Breast epithelium (tissue), 4 donors: ENCODE measurements at regions not wholly inside any gene's neighbourhood (a gene's known extent, or its start where the extent isn't known, plus 50 kb on each side); places are given as distances from the start of the nearest gene placed in this dataset.
A peak's percentile ranks its signal among the peaks of the same experiment; 100 is the strongest.
"Not testable (repeated sequence)": the region's sequence is repeated elsewhere in the genome, so short reads cannot be mapped to it uniquely, and the experiment has no call there.

Experiments used
- DNase-seq, 2 donors: peaks; one replicate each; pipeline ENCODE4 v3.0.0-alpha.2; 2019; ENCODE audit warnings: low spot score in 2 of 2
- H3K27ac ChIP-seq, 2 donors: fragments of 200-600 bp; sonication (generic) in 1 of 2; one replicate each; pipeline ENCODE4 v1.5.1; 2016 to 2019; ENCODE audit warnings: mild to moderate bottlenecking in 1 of 2
- H3K27me3 ChIP-seq, 2 donors: fragments of 200-600 bp; sonication (generic) in 1 of 2; one replicate each; pipeline versions ENCODE4 v1.5.1 to v1.6.0; 2017 to 2019; ENCODE audit warnings: control low read depth in 1 of 2, mild to moderate bottlenecking in 1 of 2
- H3K36me3 ChIP-seq: fragments of 200-600 bp; one replicate; pipeline ENCODE4 v1.5.1; 2019
- H3K4me1 ChIP-seq, 2 donors: fragments of 200-600 bp; sonication (generic); one replicate each; pipeline ENCODE4 v1.5.1; 2016 to 2019; ENCODE audit warnings: control low read depth in 1 of 2
- H3K4me3 ChIP-seq, 3 donors: fragments of 200-600 bp; sonication (generic); 1 replicate in 2 of 3; 2 replicates in 1 of 3; pipeline ENCODE4 v1.5.1; 2016 to 2019; ENCODE audit warnings: mild to moderate bottlenecking in 3 of 3, moderate library complexity in 2 of 3
- H3K9me3 ChIP-seq, 2 donors: fragments of 200-600 bp; sonication (generic) in 1 of 2; one replicate each; pipeline ENCODE4 v1.5.1; 2016 to 2019; ENCODE audit warnings: control low read depth in 1 of 2
- POLR2A ChIP-seq: fragments of 450-650 bp; IDR thresholded peaks from one replicate; pipeline ENCODE4 v1.6.1; 2016; ENCODE audit warnings: antibody characterized with exemption, mild to moderate bottlenecking, moderate library complexity
- POLR2AphosphoS5 ChIP-seq, 3 donors: sonication (generic); formaldehyde crosslinking; IDR thresholded peaks; one replicate each; pipeline ENCODE4 v1.6.1; 2017; ENCODE audit warnings: antibody characterized with exemption in 3 of 3
- intact Hi-C: fragments of 100-400 bp; cut with DNase I; formaldehyde crosslinking; loops from one replicate; pipeline ENCODE4 v1.15.1; 2023; ENCODE audit warnings: low total_unique reads
- TF ChIP-seq, protein P1 (sequence below), 3 donors: fragments of 450-650 bp; IDR thresholded peaks; one replicate each; pipeline ENCODE4 v1.5.1; 2016 to 2017; ENCODE audit warnings: antibody characterized with exemption in 3 of 3, mild to moderate bottlenecking in 3 of 3, moderate library complexity in 3 of 3

DNA sequence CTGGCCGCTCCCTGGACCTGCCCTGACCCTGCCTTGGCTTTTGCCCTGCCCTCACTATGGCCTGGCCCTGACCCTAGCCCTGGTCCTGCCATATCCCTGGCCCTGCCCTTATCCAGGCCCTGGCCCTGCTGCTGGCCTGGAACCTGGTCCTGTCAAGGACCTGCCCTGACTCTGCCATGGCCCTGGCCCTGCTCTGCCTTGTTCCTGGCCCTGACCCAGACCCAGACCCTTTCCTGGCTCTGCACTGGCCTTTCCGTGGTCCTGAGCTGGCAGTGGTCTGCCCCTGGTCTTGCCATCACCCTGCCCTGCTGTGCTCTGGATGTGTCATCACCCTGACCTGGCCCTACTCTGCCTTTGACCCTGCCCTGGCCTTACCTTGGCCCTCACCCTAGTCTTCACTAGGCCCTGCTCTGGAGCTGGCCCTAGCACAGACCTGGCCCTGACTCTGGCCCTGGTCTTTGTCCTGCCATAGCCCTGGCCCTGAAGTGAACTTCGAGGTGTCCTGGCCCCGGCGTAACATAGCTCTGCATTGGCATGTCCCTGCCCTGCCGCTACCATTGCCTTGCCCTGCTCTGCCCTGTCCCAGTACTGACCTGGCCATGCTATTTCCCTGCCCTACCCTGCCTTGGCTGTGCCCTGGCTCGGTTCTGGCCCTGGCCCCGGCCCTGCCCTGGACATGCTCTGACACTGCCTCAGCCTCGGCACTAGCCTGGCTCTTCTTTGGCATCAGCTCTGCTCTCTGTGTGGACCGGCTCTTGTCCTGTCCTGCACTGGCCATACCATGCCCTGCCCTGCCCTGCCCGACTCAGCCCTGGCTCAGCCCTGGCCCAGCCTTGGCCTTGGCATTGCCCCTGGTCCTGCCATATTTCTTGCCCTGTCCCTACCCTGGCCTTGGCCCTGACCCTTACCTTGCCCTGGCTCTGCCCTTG, 239.2 kb downstream of the GOLGA6L6 start:
- H3K4me1 ChIP-seq, intact Hi-C loops, H3K27me3 ChIP-seq, H3K4me3 ChIP-seq, H3K36me3 ChIP-seq, H3K27ac ChIP-seq: not testable (repeated sequence)
- DNase-seq = peak in 1 of 2 donors; percentile 13
- H3K9me3 ChIP-seq = peaks cover 6 to 17% of the 10 kb centered on the region in 2 donors

DNA sequence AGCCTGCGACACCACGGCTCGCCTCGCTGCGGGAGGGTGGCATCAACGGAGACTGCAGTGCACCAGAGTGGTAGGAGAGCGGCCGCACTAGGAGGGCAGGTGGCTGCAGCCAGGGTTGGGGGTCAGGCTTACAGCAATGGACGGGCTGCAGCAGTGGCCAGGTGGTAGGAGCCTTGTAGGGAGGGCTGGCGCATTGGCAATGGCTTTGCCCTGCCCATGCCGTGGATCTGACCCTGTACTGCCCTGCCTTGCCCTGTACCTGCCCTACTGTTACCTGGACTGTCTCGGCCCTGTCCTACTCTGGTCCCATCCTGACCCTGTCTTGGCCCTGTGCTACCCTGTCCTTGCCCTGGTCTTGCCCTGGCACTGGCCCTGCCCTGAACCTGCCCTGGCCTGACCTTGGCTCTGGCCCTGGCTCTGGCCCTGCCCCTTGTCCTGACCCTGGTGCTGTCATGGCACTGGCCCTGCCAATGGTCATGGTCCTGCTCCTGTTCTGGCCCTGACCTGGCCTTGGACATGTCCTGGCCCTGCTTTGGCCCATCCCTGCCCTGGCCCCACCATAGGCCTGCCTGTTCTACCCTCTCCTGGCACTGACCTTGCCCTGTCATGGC, 240.0 kb downstream of the GOLGA6L6 start:
- H3K4me3 ChIP-seq, H3K36me3 ChIP-seq, H3K27me3 ChIP-seq, H3K27ac ChIP-seq, intact Hi-C loops, H3K4me1 ChIP-seq: not testable (repeated sequence)
- DNase-seq = peak in 1 of 2 donors; percentile 17
- peaks cover 6 to 17% of the 10 kb centered on the region in 2 donors for H3K9me3 ChIP-seq

DNA sequence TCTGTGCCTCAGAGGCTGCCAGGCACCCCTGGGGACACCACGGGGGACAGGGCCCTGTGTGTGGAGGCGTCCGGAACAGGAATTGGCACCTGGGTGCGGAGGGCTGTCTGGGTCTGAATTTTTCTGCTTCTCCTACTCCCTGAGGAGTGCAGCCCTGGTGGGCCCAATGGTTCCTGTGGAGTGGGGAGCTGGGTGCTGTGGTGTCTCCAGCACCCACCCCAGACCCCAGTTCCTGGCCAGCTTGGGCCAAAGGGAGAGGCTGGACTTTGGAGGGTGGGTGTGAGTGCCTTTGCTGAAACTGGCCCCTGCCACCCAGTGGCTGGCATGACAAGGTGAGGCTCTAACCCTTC, 240.6 kb downstream of the GOLGA6L6 start:
- intact Hi-C loops, H3K4me3 ChIP-seq, H3K27ac ChIP-seq, H3K27me3 ChIP-seq, H3K4me1 ChIP-seq, H3K36me3 ChIP-seq: not testable (repeated sequence)
- H3K9me3 ChIP-seq = peaks cover 6 to 17% of the 10 kb centered on the region in 2 donors
- DNase-seq = peak in 1 of 2 donors; percentile 15

DNA sequence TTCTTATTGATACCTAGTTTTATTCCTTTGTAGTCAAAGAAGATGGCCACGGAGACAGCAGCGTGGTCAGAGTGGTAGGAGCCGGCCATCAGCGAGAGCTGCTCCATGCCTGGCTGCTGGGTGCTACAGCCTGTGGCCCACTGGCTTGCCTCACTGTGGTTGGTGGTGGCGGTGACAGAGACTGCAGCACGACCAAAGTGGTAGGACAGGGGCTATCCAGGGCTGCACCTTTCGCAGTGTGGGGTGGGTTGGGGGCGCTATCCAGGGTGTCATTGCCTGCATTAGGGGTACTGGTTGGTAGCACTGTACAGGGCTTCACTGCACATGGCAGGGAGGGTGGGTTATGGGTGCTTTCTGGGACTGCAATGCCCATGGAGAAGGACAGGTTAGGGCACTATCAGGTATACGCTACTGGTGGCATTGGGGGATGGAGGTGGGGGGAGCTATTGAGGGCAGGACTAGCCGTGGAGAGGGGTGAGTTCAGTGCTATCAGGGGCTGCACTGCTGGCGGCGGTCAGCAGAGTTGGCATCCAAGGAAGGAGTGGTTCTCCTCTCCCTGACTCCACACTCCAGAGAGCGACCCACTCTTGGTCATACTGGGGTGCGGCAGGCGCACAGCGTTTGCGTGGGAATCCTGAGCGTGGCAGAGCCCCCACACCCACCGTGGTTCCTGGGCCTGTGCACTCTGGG, 241.1 kb downstream of the GOLGA6L6 start:
- H3K27me3 ChIP-seq, H3K27ac ChIP-seq, H3K4me3 ChIP-seq, H3K4me1 ChIP-seq, H3K36me3 ChIP-seq, intact Hi-C loops: not testable (repeated sequence)
- H3K9me3 ChIP-seq = peaks cover 11 to 21% of the 10 kb centered on the region in 2 donors
- peak in 1 of 2 donors; percentile 16 for DNase-seq

DNA sequence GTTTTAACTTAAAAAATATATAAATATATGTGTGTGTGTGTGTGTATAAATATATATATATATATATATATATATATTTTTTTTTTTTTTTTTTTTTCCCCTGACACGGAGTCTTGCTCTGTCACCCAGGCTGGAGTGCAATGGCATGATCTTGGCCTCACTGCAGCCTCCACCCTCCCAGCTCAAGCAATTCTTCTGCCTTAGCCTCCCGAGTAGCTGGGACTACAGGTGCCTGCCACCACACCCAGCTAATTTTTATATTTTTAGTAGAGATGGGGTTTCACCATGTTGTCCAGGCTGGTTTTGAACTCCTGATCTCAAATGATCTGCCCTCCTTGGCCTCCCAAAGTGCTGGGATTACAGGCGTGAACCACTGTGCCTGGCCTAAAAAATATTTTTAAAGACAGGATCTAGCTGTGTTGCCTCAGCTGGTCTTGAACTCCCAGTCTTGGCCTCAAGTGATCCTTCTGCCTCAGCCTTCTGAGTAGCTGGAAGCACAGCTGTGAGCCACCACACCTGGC, 243.9 kb downstream of the GOLGA6L6 start:
- peak in 1 of 2 donors; percentile 14 for DNase-seq
- H3K36me3 ChIP-seq, H3K27me3 ChIP-seq, H3K4me1 ChIP-seq, H3K4me3 ChIP-seq, intact Hi-C loops, H3K27ac ChIP-seq: not testable (repeated sequence)
- H3K9me3 ChIP-seq = peaks cover 22 to 31% of the 10 kb centered on the region in 2 donors

DNA sequence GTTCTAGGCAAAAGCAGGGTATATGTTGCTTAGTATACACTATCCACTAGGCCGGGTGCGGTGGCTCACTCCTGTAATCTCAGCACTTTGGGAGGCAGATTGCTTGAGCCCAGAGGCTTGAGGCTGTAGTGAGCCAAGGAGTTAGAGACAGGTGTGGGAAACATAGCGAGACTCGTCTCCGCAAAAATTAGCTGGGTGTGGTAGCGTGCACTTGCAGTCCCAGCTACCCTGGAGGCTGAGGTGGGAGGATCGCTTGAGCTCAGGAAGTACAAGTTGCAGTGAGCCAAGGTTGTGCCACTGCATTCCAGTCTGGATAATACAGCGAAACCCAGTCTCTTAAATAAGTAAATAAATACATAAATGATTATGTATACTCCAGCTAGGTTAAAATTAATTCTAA, 245.3 kb downstream of the GOLGA6L6 start:
- H3K27ac ChIP-seq, H3K36me3 ChIP-seq, H3K4me3 ChIP-seq, intact Hi-C loops, H3K27me3 ChIP-seq, H3K4me1 ChIP-seq: not testable (repeated sequence)
- peaks cover 22 to 30% of the 10 kb centered on the region in 2 donors for H3K9me3 ChIP-seq
- DNase-seq = peak in 1 of 2 donors; percentile 16

DNA sequence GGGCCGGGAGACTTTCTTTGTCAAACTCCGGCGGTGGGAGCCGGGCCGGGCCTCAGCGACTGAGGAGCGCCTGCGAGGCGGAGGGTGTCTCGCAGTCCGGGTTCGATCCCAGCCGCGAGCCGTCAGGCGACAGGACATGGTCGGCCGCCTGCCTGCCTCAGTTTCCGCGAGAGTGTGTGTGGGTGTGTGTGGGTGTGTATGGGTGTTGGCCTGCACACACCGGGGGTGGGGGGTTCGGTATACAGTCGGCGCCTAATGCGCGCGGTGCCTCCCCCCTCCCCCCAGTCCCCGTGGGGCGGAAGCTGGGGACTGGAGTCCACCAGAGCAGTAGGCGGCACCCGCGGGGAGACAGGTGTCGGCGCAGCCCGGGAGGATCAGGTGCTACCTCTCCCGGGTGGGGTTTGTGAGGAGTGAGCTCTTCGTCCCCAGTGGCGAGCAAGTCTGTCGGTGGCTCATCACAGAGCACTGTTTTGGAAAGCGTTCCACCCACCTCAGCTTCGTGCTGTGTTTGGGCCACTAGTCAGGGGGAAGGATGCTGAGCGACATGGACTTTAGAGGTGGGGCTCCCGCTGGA, 246.3 kb downstream of the GOLGA6L6 start:
- intact Hi-C loops = no loop called here
- peaks cover 22 to 24% of the 10 kb centered on the region in 2 donors for H3K9me3 ChIP-seq
- peak in 1 of 2 donors; percentile 18 for DNase-seq

More for the DNA sequence above, 246.3 kb downstream of the GOLGA6L6 start:
- no peaks in the 10 kb centered on the region for H3K36me3 ChIP-seq
- TF ChIP-seq POLR2A (no peak), POLR2AphosphoS5 (IDR thresholded peaks at IDR 0.05) (no peak)
- TF ChIP-seq, protein P1, sequence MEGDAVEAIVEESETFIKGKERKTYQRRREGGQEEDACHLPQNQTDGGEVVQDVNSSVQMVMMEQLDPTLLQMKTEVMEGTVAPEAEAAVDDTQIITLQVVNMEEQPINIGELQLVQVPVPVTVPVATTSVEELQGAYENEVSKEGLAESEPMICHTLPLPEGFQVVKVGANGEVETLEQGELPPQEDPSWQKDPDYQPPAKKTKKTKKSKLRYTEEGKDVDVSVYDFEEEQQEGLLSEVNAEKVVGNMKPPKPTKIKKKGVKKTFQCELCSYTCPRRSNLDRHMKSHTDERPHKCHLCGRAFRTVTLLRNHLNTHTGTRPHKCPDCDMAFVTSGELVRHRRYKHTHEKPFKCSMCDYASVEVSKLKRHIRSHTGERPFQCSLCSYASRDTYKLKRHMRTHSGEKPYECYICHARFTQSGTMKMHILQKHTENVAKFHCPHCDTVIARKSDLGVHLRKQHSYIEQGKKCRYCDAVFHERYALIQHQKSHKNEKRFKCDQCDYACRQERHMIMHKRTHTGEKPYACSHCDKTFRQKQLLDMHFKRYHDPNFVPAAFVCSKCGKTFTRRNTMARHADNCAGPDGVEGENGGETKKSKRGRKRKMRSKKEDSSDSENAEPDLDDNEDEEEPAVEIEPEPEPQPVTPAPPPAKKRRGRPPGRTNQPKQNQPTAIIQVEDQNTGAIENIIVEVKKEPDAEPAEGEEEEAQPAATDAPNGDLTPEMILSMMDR (IDR thresholded peaks at IDR 0.05) = no peak
- H3K4me3 ChIP-seq = no peak overlapping the region
- H3K27me3 ChIP-seq = no peaks in the 10 kb centered on the region
- no peaks in the 10 kb centered on the region for H3K4me1 ChIP-seq
- H3K27ac ChIP-seq = no peak overlapping the region
